DOHH2 (cell line): ENCODE measurements at regions not wholly inside any gene's neighbourhood (a gene's known extent, or its start where the extent isn't known, plus 50 kb on each side); places are given as distances from the start of the nearest gene placed in this dataset.

Experiments
- H3F3A ChIP-seq: fragments of 200-600 bp; sonication (generic), shearing (Covaris generic); 2 replicates; pipeline ENCODE4 v1.6.0; 2016; ENCODE audit warnings: antibody characterized with exemption, mild to moderate bottlenecking; ENCODE audit not compliant: control insufficient read depth, insufficient read depth
- H3K27ac ChIP-seq: fragments of 200-600 bp; sonication (generic); 2 replicates; pipeline ENCODE4 v1.5.1; 2014; ENCODE audit warnings: low read depth, mild to moderate bottlenecking, low read length, moderate library complexity
- H3K27me3 ChIP-seq: fragments of 200-600 bp; sonication (generic); 2 replicates; pipeline ENCODE4 v1.6.1; 2014; ENCODE audit warnings: mild to moderate bottlenecking, low read length, mixed read lengths; ENCODE audit not compliant: control insufficient read depth
- H3K36me3 ChIP-seq: fragments of 200-600 bp; sonication (generic); 2 replicates; pipeline ENCODE4 v1.6.1; 2014; ENCODE audit warnings: mild to moderate bottlenecking, low read length, moderate library complexity, mixed read lengths; ENCODE audit not compliant: control insufficient read depth
- H3K4me1 ChIP-seq: fragments of 200-600 bp; sonication (generic); 2 replicates; pipeline ENCODE4 v1.6.1; 2014; ENCODE audit warnings: mild to moderate bottlenecking, low read length, mixed read lengths; ENCODE audit not compliant: control insufficient read depth
- H3K4me2 ChIP-seq: fragments of 200-600 bp; sonication (generic); 2 replicates; pipeline ENCODE4 v1.6.0; 2014; ENCODE audit warnings: mild to moderate bottlenecking, low read length, moderate library complexity
- H3K4me3 ChIP-seq: fragments of 200-600 bp; sonication (generic); 2 replicates; pipeline ENCODE4 v1.5.1; 2014; ENCODE audit warnings: mild to moderate bottlenecking, low read length, mixed read lengths
- H3K79me2 ChIP-seq: fragments of 200-600 bp; sonication (generic); 2 replicates; pipeline ENCODE4 v1.6.1; 2014; ENCODE audit warnings: mild to moderate bottlenecking, low read length, mixed read lengths; ENCODE audit not compliant: control insufficient read depth
- H3K9me2 ChIP-seq: fragments of 200-600 bp; sonication (generic); replicated peaks from 2 replicates; pipeline ENCODE4 v1.6.1; 2014; ENCODE audit warnings: mild to moderate bottlenecking, low read length, mixed read lengths; ENCODE audit not compliant: control insufficient read depth
- H3K9me3 ChIP-seq: fragments of 200-600 bp; sonication (generic); 2 replicates; pipeline ENCODE4 v1.6.1; 2014; ENCODE audit warnings: antibody characterized with exemption, low read length, mixed read lengths; ENCODE audit not compliant: control insufficient read depth, insufficient read depth
- H4K20me1 ChIP-seq: fragments of 200-600 bp; sonication (generic); 2 replicates; pipeline ENCODE4 v1.6.0; 2014; ENCODE audit warnings: low read depth, mild to moderate bottlenecking, antibody characterized with exemption, low read length, moderate library complexity; ENCODE audit not compliant: control insufficient read depth, insufficient read depth
- CTCF ChIP-seq: fragments of 200-600 bp; sonication (generic); IDR thresholded peaks from one replicate; pipeline ENCODE4 v1.5.1; 2014; ENCODE audit warnings: antibody characterized with exemption, mild to moderate bottlenecking, low read depth, low read length; ENCODE audit not compliant: poor library complexity, severe bottlenecking
- EZH2phosphoT487 ChIP-seq: fragments of 200-600 bp; sonication (generic); IDR thresholded peaks from 2 replicates; pipeline ENCODE4 v1.6.1; 2017; ENCODE audit warnings: borderline replicate concordance, mild to moderate bottlenecking, antibody characterized with exemption, low read length, moderate library complexity, mixed read lengths

DNA sequence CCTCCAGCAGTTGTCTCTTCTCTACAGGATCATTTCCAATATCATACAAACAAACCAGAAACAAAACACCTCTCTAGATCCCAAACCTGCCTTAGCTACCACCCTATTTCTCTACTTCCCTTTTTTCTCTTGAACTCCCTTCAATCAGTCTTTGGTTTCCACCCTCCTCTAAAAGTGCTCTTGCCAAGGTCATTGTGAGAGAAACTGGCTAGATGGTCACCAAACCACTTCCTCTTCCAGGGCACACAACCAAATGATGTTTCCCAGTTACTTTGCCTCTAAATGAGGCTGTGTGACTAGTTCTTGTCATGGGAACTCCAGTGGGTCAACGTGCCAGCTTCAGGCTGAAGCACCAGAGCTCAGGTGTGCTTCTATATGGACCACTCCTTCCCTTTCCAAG lies 85.8 kb upstream of the ARMC2 start:
- H3F3A ChIP-seq, result no peaks in the 10 kb centered on the region
- H4K20me1 ChIP-seq, result no peaks in the 10 kb centered on the region
- no peaks in the 10 kb centered on the region for H3K4me1 ChIP-seq
- H3K27ac ChIP-seq, result no peak overlapping the region
- no peaks in the 10 kb centered on the region for H3K9me3 ChIP-seq
- H3K4me2 ChIP-seq, result no peak overlapping the region
- no peaks in the 10 kb centered on the region for H3K79me2 ChIP-seq
- no peak overlapping the region for H3K4me3 ChIP-seq
- H3K27me3 ChIP-seq, result peaks cover 9% of the 10 kb centered on the region
- TF ChIP-seq EZH2phosphoT487, result no peak
- no peak for TF ChIP-seq CTCF
- no peaks in the 10 kb centered on the region for H3K9me2 ChIP-seq
- no peaks in the 10 kb centered on the region for H3K36me3 ChIP-seq

DNA sequence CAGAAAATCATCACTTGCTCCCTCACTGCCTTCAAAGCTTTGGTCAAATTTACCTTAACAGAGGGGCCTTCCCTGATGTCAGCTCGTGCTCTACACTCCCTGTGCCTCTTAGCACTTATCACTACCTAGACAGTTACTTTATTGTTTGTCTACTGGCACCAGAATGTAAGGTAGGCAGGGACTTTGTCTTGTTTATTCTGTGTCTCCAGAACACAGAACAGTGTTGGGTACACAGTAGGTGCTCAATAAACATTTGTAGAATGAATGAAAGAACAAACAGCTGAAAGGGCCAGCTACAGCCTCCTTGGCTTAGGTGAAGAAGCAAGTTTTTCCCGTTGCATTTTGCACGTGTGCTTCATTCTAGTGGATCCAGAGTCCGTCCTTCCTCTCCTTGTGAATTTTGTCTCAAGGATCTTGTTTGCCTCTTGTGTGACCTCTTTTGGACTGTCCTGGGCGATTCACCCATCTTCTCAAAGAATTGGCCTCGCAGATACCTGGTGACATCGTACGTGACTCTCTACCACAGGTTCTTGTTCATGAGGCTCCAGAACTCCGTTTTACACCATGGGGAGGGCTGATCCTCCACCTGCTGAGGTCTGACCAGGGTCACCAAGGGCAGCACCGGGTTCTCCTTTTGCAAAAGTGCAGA lies 84.2 kb upstream of the ARMC2 start:
- peaks cover 9% of the 10 kb centered on the region for H3K27me3 ChIP-seq
- no peaks in the 10 kb centered on the region for H3K9me2 ChIP-seq
- H3K9me3 ChIP-seq, result no peaks in the 10 kb centered on the region
- no peak overlapping the region for H3K4me2 ChIP-seq
- H3F3A ChIP-seq, result no peaks in the 10 kb centered on the region
- no peaks in the 10 kb centered on the region for H3K4me1 ChIP-seq
- no peaks in the 10 kb centered on the region for H4K20me1 ChIP-seq
- no peak overlapping the region for H3K27ac ChIP-seq
- TF ChIP-seq EZH2phosphoT487 (no peak), CTCF (no peak)
- no peak overlapping the region for H3K4me3 ChIP-seq
- H3K36me3 ChIP-seq, result no peaks in the 10 kb centered on the region
- H3K79me2 ChIP-seq, result no peaks in the 10 kb centered on the region

- Histone ChIP-seq H3K9me3 (no peaks in the 10 kb centered on the region), H3K27me3 (peaks cover 9% of the 10 kb centered on the region), H3K9me2 (no peaks in the 10 kb centered on the region), H3K4me1 (no peaks in the 10 kb centered on the region), H3F3A (no peaks in the 10 kb centered on the region), H3K27ac (no peak overlapping the region), H3K4me3 (no peak overlapping the region), H3K79me2 (no peaks in the 10 kb centered on the region), H3K4me2 (no peak overlapping the region), H4K20me1 (no peaks in the 10 kb centered on the region), H3K36me3 (no peaks in the 10 kb centered on the region)
- TF ChIP-seq EZH2phosphoT487, result no peak
- no peak for TF ChIP-seq CTCF
Measured at GRCh38 chr6:108764580-108764950, 83.7 kb upstream of the ARMC2 start.

GRCh38 chr6:108765495-108765894 lies 82.7 kb upstream of the ARMC2 start:
- Histone ChIP-seq H3K4me2 (no peak overlapping the region), H3K9me2 (no peaks in the 10 kb centered on the region), H4K20me1 (no peaks in the 10 kb centered on the region)

More at GRCh38 chr6:108765495-108765894, 82.7 kb upstream of the ARMC2 start:
- no peaks in the 10 kb centered on the region for H3K36me3 ChIP-seq
- no peak overlapping the region for H3K27ac ChIP-seq
- H3F3A ChIP-seq, result no peaks in the 10 kb centered on the region
- H3K4me1 ChIP-seq, result no peaks in the 10 kb centered on the region
- H3K4me3 ChIP-seq, result no peak overlapping the region
- no peaks in the 10 kb centered on the region for H3K79me2 ChIP-seq
- no peaks in the 10 kb centered on the region for H3K9me3 ChIP-seq
- H3K27me3 ChIP-seq, result peaks cover 9% of the 10 kb centered on the region
- TF ChIP-seq CTCF (no peak), EZH2phosphoT487 (no peak)
